Mesothelial cell of epicardium (in vitro differentiated cells): ENCODE measurements at regions not wholly inside any gene's neighbourhood (a gene's known extent, or its start where the extent isn't known, plus 50 kb on each side); places are given as distances from the start of the nearest gene placed in this dataset.
"Not testable (repeated sequence)": the region's sequence is repeated elsewhere in the genome, so short reads cannot be mapped to it uniquely, and the experiment has no call there.

ENCODE experiments used
- DNase-seq, 2 experiments: peaks; one replicate each; pipeline ENCODE4 v3.0.0; 2021; ENCODE audit warnings: low spot score in 2 of 2; ENCODE audit not compliant: unreplicated experiment in 2 of 2
- H3K27ac Mint-ChIP-seq: 2 replicates; pipeline ENCODE4 v1.8.0; 2021; ENCODE audit warnings: mixed read lengths
- H3K27me3 Mint-ChIP-seq: 2 replicates; pipeline ENCODE4 v1.8.0; 2021; ENCODE audit warnings: low read depth, mixed read lengths
- H3K36me3 Mint-ChIP-seq: 2 replicates; pipeline ENCODE4 v1.8.0; 2021; ENCODE audit warnings: mixed read lengths
- H3K4me1 Mint-ChIP-seq: 2 replicates; pipeline ENCODE4 v1.8.0; 2021; ENCODE audit warnings: mixed read lengths
- H3K4me3 Mint-ChIP-seq: 2 replicates; pipeline ENCODE4 v1.8.0; 2021; ENCODE audit warnings: mild to moderate bottlenecking, moderate library complexity, mixed read lengths
- H3K9me3 Mint-ChIP-seq: 2 replicates; pipeline ENCODE4 v1.8.0; 2021; ENCODE audit warnings: mixed read lengths
- TF ChIP-seq, protein P1 (sequence below): fragments of 200-600 bp; sonication (generic); IDR thresholded peaks from one replicate; pipeline ENCODE4 v1.5.0; 2021; ENCODE audit warnings: antibody characterized with exemption; ENCODE audit not compliant: unreplicated experiment

DNA sequence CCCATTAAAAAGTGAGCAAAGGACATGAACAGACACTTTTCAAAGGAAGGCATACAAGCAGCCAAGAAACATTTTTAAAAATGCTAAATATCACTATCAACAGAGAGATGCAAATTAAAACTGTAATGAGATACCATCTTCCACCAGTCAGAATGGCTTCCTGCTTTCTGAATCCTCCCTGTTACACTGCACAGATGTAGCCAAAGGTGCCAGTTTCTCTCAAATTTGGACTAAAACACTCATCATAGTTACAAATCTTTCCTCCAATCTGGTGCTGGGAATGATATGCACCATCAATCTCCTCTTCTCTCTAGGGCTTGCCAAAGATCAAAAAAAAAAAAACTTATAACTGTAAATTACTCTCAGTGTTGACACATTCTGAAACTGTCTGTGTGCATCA, 311.8 kb upstream of the CLEC14A start:
- H3K4me1 Mint-ChIP-seq, result peaks cover 3% of the 10 kb centered on the region
- TF ChIP-seq, protein P1, sequence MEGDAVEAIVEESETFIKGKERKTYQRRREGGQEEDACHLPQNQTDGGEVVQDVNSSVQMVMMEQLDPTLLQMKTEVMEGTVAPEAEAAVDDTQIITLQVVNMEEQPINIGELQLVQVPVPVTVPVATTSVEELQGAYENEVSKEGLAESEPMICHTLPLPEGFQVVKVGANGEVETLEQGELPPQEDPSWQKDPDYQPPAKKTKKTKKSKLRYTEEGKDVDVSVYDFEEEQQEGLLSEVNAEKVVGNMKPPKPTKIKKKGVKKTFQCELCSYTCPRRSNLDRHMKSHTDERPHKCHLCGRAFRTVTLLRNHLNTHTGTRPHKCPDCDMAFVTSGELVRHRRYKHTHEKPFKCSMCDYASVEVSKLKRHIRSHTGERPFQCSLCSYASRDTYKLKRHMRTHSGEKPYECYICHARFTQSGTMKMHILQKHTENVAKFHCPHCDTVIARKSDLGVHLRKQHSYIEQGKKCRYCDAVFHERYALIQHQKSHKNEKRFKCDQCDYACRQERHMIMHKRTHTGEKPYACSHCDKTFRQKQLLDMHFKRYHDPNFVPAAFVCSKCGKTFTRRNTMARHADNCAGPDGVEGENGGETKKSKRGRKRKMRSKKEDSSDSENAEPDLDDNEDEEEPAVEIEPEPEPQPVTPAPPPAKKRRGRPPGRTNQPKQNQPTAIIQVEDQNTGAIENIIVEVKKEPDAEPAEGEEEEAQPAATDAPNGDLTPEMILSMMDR, result no peak
- H3K27ac Mint-ChIP-seq, result no peak overlapping the region
- no peak for DNase-seq
- H3K27me3 Mint-ChIP-seq, result no peaks in the 10 kb centered on the region
- H3K9me3 Mint-ChIP-seq, result peaks cover 23% of the 10 kb centered on the region
- no peaks in the 10 kb centered on the region for H3K36me3 Mint-ChIP-seq
- H3K4me3 Mint-ChIP-seq, result no peak overlapping the region

DNA sequence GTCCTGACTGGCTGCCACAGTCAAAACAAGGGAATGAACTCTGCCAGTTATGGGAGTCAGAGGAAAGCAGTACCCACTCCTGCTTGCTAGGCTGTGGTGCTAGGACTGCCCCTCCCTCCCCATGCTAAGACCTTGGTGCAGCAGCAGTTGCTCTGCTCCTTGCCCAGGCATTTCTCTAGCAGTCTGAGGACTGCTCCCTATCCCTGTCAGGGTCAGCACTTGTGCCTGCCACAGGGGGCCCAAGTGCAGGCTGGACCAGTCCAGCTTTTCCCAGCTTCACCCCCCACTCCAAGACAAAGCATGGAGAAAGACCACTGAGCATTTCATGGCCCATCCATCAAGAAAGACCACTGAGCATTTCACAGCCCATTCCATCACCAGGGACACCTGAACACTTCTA, 305.8 kb upstream of the CLEC14A start:
- TF ChIP-seq, protein P1, result no peak
- no peaks in the 10 kb centered on the region for H3K36me3 Mint-ChIP-seq

DNA sequence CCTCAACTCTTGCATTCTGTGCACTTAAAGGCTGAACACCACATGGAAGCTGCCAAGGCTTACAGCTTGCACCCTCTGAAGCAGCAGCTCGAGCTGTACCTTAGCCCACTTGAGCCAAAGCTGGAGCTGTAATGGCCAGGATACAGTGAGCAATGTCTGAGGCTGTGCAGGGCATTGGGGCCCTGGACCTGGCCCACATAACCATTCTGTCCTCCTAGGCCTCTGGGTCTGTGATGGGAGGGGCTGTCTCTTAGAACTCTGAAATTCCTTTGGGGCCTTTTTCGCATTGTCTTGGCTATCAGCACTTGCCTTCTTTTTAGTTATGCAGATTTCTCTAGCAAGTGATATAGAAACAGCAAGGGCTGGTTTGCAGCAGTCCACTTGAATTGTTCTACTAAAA, 303.8 kb upstream of the CLEC14A start:
- no peak for DNase-seq
- Mint-ChIP-seq H3K4me3 (no peak overlapping the region), H3K27ac (no peak overlapping the region), H3K36me3 (no peaks in the 10 kb centered on the region), H3K27me3 (no peaks in the 10 kb centered on the region), H3K4me1 (no peaks in the 10 kb centered on the region), H3K9me3 (peaks cover 28% of the 10 kb centered on the region)
- TF ChIP-seq, protein P1, result no peak

More for the DNA sequence above, 305.8 kb upstream of the CLEC14A start:
- no peak overlapping the region for H3K4me3 Mint-ChIP-seq
- H3K9me3 Mint-ChIP-seq, result peaks cover 28% of the 10 kb centered on the region
- DNase-seq, result no peak
- no peaks in the 10 kb centered on the region for H3K4me1 Mint-ChIP-seq
- no peaks in the 10 kb centered on the region for H3K27me3 Mint-ChIP-seq
- no peak overlapping the region for H3K27ac Mint-ChIP-seq

DNA sequence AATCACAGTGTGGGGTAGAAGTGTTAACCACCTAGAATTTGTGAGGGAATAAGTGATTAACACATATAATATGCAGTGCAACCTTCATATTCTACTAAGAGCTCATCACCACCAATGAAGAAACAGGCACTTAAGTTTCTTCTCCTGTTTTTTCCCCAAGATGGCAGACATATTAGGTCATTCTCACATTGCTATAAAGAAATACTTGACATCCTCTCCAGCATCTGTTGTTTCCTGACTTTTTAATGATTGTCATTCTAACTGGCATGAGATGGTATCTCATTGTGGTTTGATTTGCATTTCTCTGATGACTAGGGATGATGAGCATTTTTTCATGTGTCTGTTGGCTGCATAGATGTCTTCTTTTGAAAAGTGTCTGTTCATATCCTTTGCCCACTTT, 301.5 kb upstream of the CLEC14A start:
- not testable (repeated sequence) for H3K36me3 Mint-ChIP-seq, H3K4me3 Mint-ChIP-seq, H3K27ac Mint-ChIP-seq, DNase-seq, H3K27me3 Mint-ChIP-seq, H3K4me1 Mint-ChIP-seq
- peaks cover 16% of the 10 kb centered on the region for H3K9me3 Mint-ChIP-seq

DNA sequence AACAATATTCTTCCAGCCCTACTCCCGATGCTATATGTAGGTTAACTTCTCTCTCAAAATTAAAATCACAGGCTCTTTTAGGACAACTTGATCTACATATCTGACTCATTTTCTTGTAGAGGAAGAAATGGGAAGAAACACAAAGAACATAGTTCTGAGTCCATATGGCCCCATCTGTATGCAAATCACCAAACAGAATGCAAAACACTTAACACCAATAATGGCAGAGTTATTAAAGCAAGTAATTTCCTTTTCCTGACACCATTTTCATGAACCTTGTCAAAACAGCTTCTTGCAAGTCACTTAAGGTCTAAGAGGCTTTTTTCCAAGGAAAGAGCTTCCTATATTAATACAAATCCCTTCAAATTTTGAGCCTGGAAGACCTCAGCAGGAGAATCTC, 300.4 kb upstream of the CLEC14A start:
- Mint-ChIP-seq H3K27ac (no peak overlapping the region), H3K36me3 (no peaks in the 10 kb centered on the region), H3K9me3 (peaks cover 16% of the 10 kb centered on the region), H3K4me3 (no peak overlapping the region), H3K4me1 (no peaks in the 10 kb centered on the region), H3K27me3 (no peaks in the 10 kb centered on the region)
- no peak for DNase-seq
- TF ChIP-seq, protein P1, result no peak

DNA sequence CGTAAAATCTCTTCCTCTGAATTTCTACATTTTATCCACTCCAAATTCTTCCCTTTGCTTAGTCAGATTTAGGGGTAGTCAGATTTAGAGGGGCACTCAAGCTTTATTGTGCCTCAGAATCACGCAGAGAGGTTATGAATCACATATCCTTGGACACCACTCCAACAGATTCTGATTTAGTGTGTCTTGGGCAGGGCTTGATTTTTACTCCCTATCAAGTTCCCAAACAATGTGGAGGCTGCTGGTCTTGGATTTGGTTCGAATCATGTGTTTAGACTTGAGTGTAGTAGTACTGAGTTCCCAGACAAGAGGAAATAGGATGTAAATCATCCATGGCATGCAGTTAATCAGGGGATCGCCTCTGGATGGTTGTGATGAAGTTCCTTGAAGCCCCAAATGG, 298.1 kb upstream of the CLEC14A start:
- no peaks in the 10 kb centered on the region for H3K36me3 Mint-ChIP-seq
- H3K27me3 Mint-ChIP-seq, result no peaks in the 10 kb centered on the region
- H3K4me3 Mint-ChIP-seq, result no peak overlapping the region
- peaks cover 8% of the 10 kb centered on the region for H3K9me3 Mint-ChIP-seq
- no peak overlapping the region for H3K27ac Mint-ChIP-seq
- no peak for DNase-seq
- H3K4me1 Mint-ChIP-seq, result peaks cover 1% of the 10 kb centered on the region
- TF ChIP-seq, protein P1, result no peak
